Neutrophil (primary cell): ENCODE measurements at regions not wholly inside any gene's neighbourhood (a gene's known extent, or its start where the extent isn't known, plus 50 kb on each side); places are given as distances from the start of the nearest gene placed in this dataset.

ENCODE experiments used
- H3K27ac ChIP-seq: fragments of 200-600 bp; sonication (generic); 2 replicates; pipeline ENCODE4 v1.5.1; 2016; ENCODE audit warnings: mild to moderate bottlenecking, moderate library complexity
- H3K27me3 ChIP-seq: fragments of 200-600 bp; sonication (generic); 2 replicates; pipeline ENCODE4 v1.6.0; 2016; ENCODE audit warnings: mild to moderate bottlenecking
- H3K36me3 ChIP-seq: fragments of 200-600 bp; sonication (generic); 2 replicates; pipeline ENCODE4 v1.5.1; 2017
- H3K4me1 ChIP-seq, 2 experiments: fragments of 200-600 bp in 1 of 2; sonication (generic) in 1 of 2; 1 replicate in 1 of 2; 2 replicates in 1 of 2; pipeline versions ENCODE4 v1.5.1 to v1.6.1; 2013 to 2016; ENCODE audit warnings: low read depth in 1 of 2, low read length in 1 of 2, mild to moderate bottlenecking in 1 of 2, moderate library complexity in 1 of 2; ENCODE audit not compliant: control insufficient read depth in 1 of 2, insufficient read depth in 1 of 2
- H3K4me3 ChIP-seq, 2 experiments: fragments of 200-600 bp in 1 of 2; sonication (generic) in 1 of 2; 1 replicate in 1 of 2; 2 replicates in 1 of 2; pipeline ENCODE4 v1.5.1; 2013 to 2016; ENCODE audit warnings: low read depth in 1 of 2, low read length in 1 of 2, mild to moderate bottlenecking in 1 of 2, moderate library complexity in 1 of 2
- H3K9me3 ChIP-seq: fragments of 200-600 bp; sonication (generic); 2 replicates; pipeline ENCODE4 v1.5.1; 2016
- TF ChIP-seq, protein P1 (sequence below): fragments of 200-600 bp; sonication (generic); IDR thresholded peaks from 2 replicates; pipeline ENCODE4 v1.5.1; 2016; ENCODE audit warnings: antibody characterized with exemption

DNA sequence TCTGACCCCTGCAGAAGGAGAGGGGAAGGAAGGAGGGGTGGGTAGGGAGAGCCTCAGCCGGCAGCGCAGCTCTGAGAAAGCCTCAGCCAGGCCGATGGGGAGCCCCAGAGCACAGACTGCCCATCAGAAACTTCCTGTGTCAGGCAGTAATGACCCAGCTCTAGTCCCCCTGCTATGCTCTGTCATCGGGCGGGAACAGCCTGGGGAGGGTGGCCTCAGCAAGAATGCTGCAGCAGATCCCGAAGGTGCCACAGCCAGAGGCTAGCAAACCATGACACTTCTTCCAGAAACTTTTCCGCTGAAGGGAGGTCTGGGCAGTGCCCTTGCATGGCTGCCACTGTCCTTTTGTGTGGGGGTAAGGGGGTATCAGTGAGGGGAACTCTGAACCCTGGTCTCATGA, 279.0 kb downstream of the BCOR start:
- peaks cover 41% of the 10 kb centered on the region for H3K27me3 ChIP-seq
- peaks cover 3 to 8% of the 10 kb centered on the region in 2 experiments for H3K4me1 ChIP-seq
- no peaks in the 10 kb centered on the region for H3K9me3 ChIP-seq
- no peak overlapping the region for H3K4me3 ChIP-seq
- no peaks in the 10 kb centered on the region for H3K36me3 ChIP-seq
- TF ChIP-seq, protein P1, sequence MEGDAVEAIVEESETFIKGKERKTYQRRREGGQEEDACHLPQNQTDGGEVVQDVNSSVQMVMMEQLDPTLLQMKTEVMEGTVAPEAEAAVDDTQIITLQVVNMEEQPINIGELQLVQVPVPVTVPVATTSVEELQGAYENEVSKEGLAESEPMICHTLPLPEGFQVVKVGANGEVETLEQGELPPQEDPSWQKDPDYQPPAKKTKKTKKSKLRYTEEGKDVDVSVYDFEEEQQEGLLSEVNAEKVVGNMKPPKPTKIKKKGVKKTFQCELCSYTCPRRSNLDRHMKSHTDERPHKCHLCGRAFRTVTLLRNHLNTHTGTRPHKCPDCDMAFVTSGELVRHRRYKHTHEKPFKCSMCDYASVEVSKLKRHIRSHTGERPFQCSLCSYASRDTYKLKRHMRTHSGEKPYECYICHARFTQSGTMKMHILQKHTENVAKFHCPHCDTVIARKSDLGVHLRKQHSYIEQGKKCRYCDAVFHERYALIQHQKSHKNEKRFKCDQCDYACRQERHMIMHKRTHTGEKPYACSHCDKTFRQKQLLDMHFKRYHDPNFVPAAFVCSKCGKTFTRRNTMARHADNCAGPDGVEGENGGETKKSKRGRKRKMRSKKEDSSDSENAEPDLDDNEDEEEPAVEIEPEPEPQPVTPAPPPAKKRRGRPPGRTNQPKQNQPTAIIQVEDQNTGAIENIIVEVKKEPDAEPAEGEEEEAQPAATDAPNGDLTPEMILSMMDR = no peak
- H3K27ac ChIP-seq = no peak overlapping the region

DNA sequence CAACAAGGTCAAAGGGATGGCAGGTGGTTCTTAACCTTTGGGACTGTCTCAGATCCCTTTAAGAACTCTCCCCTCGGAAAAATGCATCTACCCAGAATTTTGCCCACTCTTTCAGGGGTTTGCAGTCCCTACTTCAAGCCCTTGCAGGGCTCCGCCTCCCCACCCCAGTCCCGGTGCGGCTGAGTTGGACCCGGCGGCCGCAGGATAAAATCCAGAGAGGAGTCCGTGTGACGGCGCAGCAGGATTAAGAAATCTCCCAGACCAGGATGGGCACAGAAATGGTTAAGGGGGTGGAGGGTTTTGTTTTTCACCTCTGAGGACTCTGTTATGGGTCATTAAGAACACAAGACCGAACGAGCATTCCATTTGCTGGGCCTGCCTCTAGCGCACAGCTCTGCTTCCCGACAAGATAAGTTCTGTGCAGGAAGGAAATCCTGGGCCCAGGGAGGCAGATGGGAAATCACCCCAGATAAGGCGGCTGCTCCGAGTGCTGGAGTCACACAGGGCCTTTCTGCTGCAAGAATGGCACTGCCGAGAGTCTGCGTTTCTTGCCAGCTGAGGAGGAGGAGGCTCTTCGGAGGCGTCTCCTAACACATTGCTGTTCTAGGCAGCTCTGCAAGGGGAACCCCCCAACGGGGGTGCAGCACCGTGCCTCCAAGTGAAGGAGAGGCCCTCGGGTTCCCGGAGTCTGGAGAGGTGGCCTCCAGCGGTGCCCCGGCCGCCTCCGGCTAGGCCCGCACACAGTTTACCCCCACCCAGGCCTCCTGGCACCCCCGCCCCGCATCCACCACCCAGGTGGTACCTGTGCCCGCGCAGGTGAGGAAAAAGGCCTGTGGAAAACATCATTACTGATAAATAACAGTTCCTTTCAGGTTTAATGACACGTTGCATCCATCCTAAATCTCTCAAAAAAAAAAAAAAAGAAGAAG, 277.6 kb downstream of the BCOR start:
- Histone ChIP-seq H3K4me3 (peak overlapping the region in 1 of 2 experiments; percentile 47), H3K27ac (no peak overlapping the region), H3K9me3 (no peaks in the 10 kb centered on the region), H3K4me1 (peaks cover 3 to 4% of the 10 kb centered on the region in 2 experiments), H3K36me3 (no peaks in the 10 kb centered on the region), H3K27me3 (peaks cover 41% of the 10 kb centered on the region)
- TF ChIP-seq, protein P1 = no peak

DNA sequence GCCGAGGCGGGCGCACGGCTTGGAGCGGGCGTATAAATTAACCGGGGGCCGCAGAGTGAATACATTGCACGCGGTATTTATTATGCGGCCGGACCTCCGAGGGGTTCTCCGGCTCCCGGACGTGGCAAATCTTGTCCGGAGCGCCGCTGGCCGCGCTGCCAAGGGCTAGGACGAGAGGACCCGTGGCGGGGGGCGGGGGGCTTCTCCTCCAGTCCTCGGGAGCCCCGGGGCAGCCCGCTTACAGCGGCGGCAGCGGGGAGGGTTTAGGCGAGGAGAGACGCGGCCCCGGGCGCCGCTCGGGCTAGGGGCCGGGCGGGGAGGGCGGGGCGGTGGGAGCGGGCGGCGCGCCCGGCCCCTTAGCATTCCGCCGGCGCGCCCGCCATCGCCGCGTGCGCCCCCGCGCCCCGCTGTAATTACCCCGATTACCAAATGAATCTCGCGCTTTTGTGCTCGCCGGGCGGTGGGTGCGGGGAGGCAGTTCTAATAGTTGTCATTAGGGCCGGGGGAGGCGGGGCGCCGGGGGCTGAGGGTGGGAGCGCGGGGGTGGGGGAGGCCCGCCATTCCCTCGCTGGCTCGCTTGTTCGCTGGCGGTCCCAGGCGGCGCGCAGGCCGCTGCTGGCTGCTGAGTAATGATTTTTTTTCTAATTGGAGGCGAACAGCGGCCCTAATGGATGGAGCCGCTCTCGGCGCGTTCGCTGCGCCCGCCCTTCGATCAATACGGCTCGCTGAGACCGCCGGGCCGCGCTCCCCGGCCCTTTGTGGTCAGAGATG, 276.6 kb downstream of the BCOR start:
- Histone ChIP-seq H3K36me3 (no peaks in the 10 kb centered on the region), H3K27me3 (peaks cover 41% of the 10 kb centered on the region), H3K4me3 (peak overlapping the region in 1 of 2 experiments; percentile 47), H3K27ac (no peak overlapping the region), H3K4me1 (peaks cover 0 to 3% of the 10 kb centered on the region in 2 experiments), H3K9me3 (no peaks in the 10 kb centered on the region)
- TF ChIP-seq, protein P1 = no peak

DNA sequence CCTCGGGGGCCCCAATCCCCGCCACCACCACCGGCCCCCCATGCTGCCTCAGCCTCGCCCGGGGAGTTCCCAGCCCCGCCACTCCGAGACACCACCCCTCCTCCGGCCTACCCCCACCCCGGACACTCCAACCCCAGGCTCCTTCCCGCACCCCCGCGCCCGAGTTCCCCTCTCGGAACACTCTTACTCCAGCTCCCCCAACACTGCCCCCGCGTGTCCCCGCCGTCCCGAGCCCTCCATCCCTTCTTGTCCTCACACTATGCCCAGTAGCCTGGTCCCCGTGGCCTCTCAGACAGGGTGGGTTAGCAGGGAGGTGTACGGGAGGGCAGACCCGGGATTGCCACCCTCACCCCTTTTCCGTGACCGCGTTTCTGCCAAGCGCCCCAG, 276.1 kb downstream of the BCOR start:
- no peak overlapping the region for H3K4me3 ChIP-seq
- no peak overlapping the region for H3K27ac ChIP-seq
- peaks cover 41% of the 10 kb centered on the region for H3K27me3 ChIP-seq
- H3K9me3 ChIP-seq = no peaks in the 10 kb centered on the region
- peaks cover 0 to 3% of the 10 kb centered on the region in 2 experiments for H3K4me1 ChIP-seq
- TF ChIP-seq, protein P1 = no peak
- H3K36me3 ChIP-seq = no peaks in the 10 kb centered on the region

DNA sequence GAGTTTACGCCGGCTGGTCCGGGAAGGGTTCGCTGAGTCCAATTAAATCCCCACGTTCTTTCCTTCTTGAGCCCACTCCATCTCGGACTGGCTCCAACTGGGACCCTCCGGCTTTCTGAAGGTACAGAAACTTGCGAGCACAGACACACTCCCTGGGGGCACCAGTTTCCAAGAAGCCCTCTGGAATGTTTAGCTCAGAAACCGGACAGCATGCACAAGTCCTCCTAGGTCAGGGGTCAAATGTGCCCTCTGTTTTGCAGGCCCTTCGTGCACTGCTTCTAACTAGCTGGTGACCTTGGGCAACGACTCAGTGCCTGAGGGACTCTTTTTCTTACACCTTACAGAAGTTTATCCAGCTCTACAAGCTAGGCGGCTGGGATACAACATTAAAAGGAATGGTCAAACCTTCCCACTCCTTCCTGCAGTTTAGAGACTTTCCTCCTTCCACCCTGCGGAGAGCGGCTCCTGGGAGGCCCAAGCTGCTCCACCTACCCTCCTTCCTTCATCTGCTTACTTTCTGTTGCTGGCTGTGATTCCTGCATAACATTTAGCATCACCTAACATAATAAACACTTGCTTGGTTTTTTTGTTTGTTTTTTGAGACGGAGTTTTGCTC, 275.5 kb downstream of the BCOR start:
- TF ChIP-seq, protein P1 = no peak
- Histone ChIP-seq H3K4me1 (peaks cover 0 to 3% of the 10 kb centered on the region in 2 experiments), H3K9me3 (no peaks in the 10 kb centered on the region), H3K27me3 (peaks cover 41% of the 10 kb centered on the region), H3K27ac (no peak overlapping the region), H3K36me3 (no peaks in the 10 kb centered on the region), H3K4me3 (no peak overlapping the region)
